Suprapubic skin (tissue), 4 donors: ENCODE measurements at regions not wholly inside any gene's neighbourhood (a gene's known extent, or its start where the extent isn't known, plus 50 kb on each side); places are given as distances from the start of the nearest gene placed in this dataset.

Experiments
- DNase-seq, 2 donors: peaks; one replicate each; pipeline ENCODE4 v3.0.0-alpha.2; 2019; ENCODE audit warnings: low spot score in 2 of 2
- H3K27ac ChIP-seq: fragments of 200-600 bp; sonication (generic); one replicate; pipeline ENCODE4 v1.5.1; 2019
- H3K27me3 ChIP-seq: fragments of 200-600 bp; sonication (generic); one replicate; pipeline ENCODE4 v1.5.1; 2019
- H3K36me3 ChIP-seq: fragments of 200-600 bp; sonication (generic); one replicate; pipeline ENCODE4 v1.5.1; 2019
- H3K4me1 ChIP-seq: fragments of 200-600 bp; sonication (generic); one replicate; pipeline ENCODE4 v1.5.1; 2019
- H3K4me3 ChIP-seq: fragments of 200-600 bp; sonication (generic); one replicate; pipeline ENCODE4 v1.5.1; 2019; ENCODE audit warnings: mild to moderate bottlenecking
- H3K9me3 ChIP-seq: fragments of 200-600 bp; sonication (generic); one replicate; pipeline ENCODE4 v1.5.1; 2019
- CTCF ChIP-seq, 2 donors: fragments of 200-600 bp in 1 of 2; fragments of 450-650 bp in 1 of 2; sonication (generic) in 1 of 2; IDR thresholded peaks; one replicate each; pipeline ENCODE4 v1.5.1; 2016 to 2019; ENCODE audit warnings: antibody characterized with exemption in 2 of 2, mild to moderate bottlenecking in 1 of 2, moderate library complexity in 1 of 2
- EP300 ChIP-seq: sonication (generic); formaldehyde crosslinking; IDR thresholded peaks from one replicate; pipeline ENCODE4 v1.6.1; 2017; ENCODE audit warnings: antibody characterized with exemption
- POLR2A ChIP-seq, 2 donors: fragments of 450-650 bp; IDR thresholded peaks; one replicate each; pipeline ENCODE4 v1.6.1; 2017; ENCODE audit warnings: antibody characterized with exemption in 2 of 2, mild to moderate bottlenecking in 2 of 2, moderate library complexity in 2 of 2
- POLR2AphosphoS5 ChIP-seq, 3 donors: sonication (generic); formaldehyde crosslinking; IDR thresholded peaks; one replicate each; pipeline ENCODE4 v1.6.1; 2017; ENCODE audit warnings: antibody characterized with exemption in 3 of 3
- whole genome bisulfite sequencing: methylation state at CpG from one replicate; pipeline ENCODE4 v1.1.5; 2018; 5-methylcytosine and 5-hydroxymethylcytosine counted together

- Histone ChIP-seq H3K9me3 (no peaks in the 10 kb centered on the region), H3K36me3 (no peaks in the 10 kb centered on the region), H3K27me3 (no peaks in the 10 kb centered on the region), H3K27ac (no peak overlapping the region), H3K4me1 (no peaks in the 10 kb centered on the region), H3K4me3 (no peak overlapping the region)
- TF ChIP-seq POLR2A (IDR thresholded peaks at IDR 0.05) (no peak), EP300 (no peak), CTCF (IDR thresholded peaks at IDR 0.05) (no peak), POLR2AphosphoS5 (IDR thresholded peaks at IDR 0.05) (no peak)
- no peak for DNase-seq
- 45% methylated on average over 2 of the region's 2 CpGs for WGBS
Measured at GRCh38 chr11:25928076-25928475, 403.9 kb upstream of the ANO3 start.

GRCh38 chr11:25938952-25939351 lies 393.0 kb upstream of the ANO3 start:
- no peak overlapping the region for H3K4me3 ChIP-seq
- DNase-seq: no peak
- 88% methylated on average over 1 of the region's 1 CpG for WGBS
- H3K4me1 ChIP-seq: no peaks in the 10 kb centered on the region
- no peak for TF ChIP-seq POLR2A (IDR thresholded peaks at IDR 0.05)
- no peak for TF ChIP-seq POLR2AphosphoS5 (IDR thresholded peaks at IDR 0.05)
- TF ChIP-seq CTCF (IDR thresholded peaks at IDR 0.05): no peak
- TF ChIP-seq EP300: no peak
- no peaks in the 10 kb centered on the region for H3K36me3 ChIP-seq
- H3K27me3 ChIP-seq: no peaks in the 10 kb centered on the region
- no peaks in the 10 kb centered on the region for H3K9me3 ChIP-seq
- H3K27ac ChIP-seq: no peak overlapping the region

- Histone ChIP-seq H3K4me3 (no peak overlapping the region), H3K36me3 (no peaks in the 10 kb centered on the region), H3K27ac (no peak overlapping the region), H3K4me1 (no peaks in the 10 kb centered on the region), H3K9me3 (no peaks in the 10 kb centered on the region), H3K27me3 (no peaks in the 10 kb centered on the region)
- DNase-seq: no peak
- 81% methylated on average over 2 of the region's 2 CpGs for WGBS
- TF ChIP-seq POLR2A (IDR thresholded peaks at IDR 0.05) (no peak), POLR2AphosphoS5 (IDR thresholded peaks at IDR 0.05) (no peak), EP300 (no peak), CTCF (IDR thresholded peaks at IDR 0.05) (no peak)
Measured at GRCh38 chr11:25939691-25940090, 392.2 kb upstream of the ANO3 start.

- TF ChIP-seq EP300: no peak
- no peak for TF ChIP-seq POLR2A (IDR thresholded peaks at IDR 0.05)
- no peak for TF ChIP-seq CTCF (IDR thresholded peaks at IDR 0.05)
- no peak for TF ChIP-seq POLR2AphosphoS5 (IDR thresholded peaks at IDR 0.05)
- H3K4me3 ChIP-seq: no peak overlapping the region
- 65% methylated on average over 1 of the region's 1 CpG for WGBS
Measured at GRCh38 chr11:25941353-25941752, 390.6 kb upstream of the ANO3 start.

GRCh38 chr11:25943031-25943430 lies 388.9 kb upstream of the ANO3 start:
- Histone ChIP-seq H3K27ac (no peak overlapping the region), H3K4me1 (peaks cover 3% of the 10 kb centered on the region), H3K36me3 (no peaks in the 10 kb centered on the region), H3K9me3 (no peaks in the 10 kb centered on the region), H3K27me3 (no peaks in the 10 kb centered on the region), H3K4me3 (no peak overlapping the region)
- no peak for DNase-seq
- 94% methylated on average over 6 of the region's 6 CpGs for WGBS
- TF ChIP-seq POLR2A (IDR thresholded peaks at IDR 0.05) (no peak), CTCF (IDR thresholded peaks at IDR 0.05) (no peak), EP300 (no peak), POLR2AphosphoS5 (IDR thresholded peaks at IDR 0.05) (no peak)

More at GRCh38 chr11:25941353-25941752, 390.6 kb upstream of the ANO3 start:
- no peaks in the 10 kb centered on the region for H3K27me3 ChIP-seq
- H3K9me3 ChIP-seq: no peaks in the 10 kb centered on the region
- DNase-seq: no peak
- H3K4me1 ChIP-seq: peaks cover 3% of the 10 kb centered on the region
- H3K36me3 ChIP-seq: no peaks in the 10 kb centered on the region
- no peak overlapping the region for H3K27ac ChIP-seq
